Fibroblast of lung (primary cell): ENCODE measurements at regions not wholly inside any gene's neighbourhood (a gene's known extent, or its start where the extent isn't known, plus 50 kb on each side); places are given as distances from the start of the nearest gene placed in this dataset.

Source experiments
- CTCF ChIP-seq, 2 donors: IDR thresholded peaks in 1 of 2; conservative IDR thresholded peaks in 1 of 2; 1 replicate in 1 of 2; 2 replicates in 1 of 2; pipeline ENCODE4 v1.5.1; 2011 to 2012; ENCODE audit warnings: low read length in 2 of 2, control low read depth in 1 of 2, inconsistent platforms in 1 of 2, low read depth in 1 of 2, mild to moderate bottlenecking in 1 of 2
- EZH2 ChIP-seq: IDR thresholded peaks from 2 replicates; pipeline ENCODE4 v1.5.1; 2012; ENCODE audit warnings: low read length, control low read depth, mild to moderate bottlenecking; ENCODE audit errors: missing control alignments

GRCh38 chr12:46936042-46936441 lies 110.2 kb upstream of the SLC38A4 start:
- TF ChIP-seq CTCF (conservative IDR thresholded peaks at IDR 0.05 in 1 of 2, IDR thresholded peaks at IDR 0.05 in 1 of 2; ENCODE audit: low read depth in 1 of 2, low read length in 2 of 2) (no peak), EZH2 (no peak)
